ENCODE measurements at regions not wholly inside any gene's neighbourhood (a gene's known extent, or its start where the extent isn't known, plus 50 kb on each side); places are given as distances from the start of the nearest gene placed in this dataset.

DNA sequence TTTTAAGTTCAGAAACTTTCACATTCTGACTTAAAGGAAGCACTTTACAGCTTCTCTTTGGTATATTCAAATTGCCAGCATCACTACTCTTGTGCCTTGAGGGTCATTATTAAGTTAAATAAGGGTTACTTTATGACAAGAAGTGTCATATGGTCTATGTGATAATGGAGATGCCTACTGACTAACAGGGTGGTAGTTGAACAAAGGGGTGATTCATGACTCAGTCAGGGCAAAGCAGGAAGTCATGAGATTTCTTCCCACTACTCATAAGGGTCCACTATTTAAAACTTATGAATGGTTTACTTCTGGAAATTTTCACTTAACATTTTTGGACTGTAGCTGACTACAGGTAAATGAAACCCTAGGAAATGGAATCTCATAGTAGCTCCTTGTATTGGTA, 938.3 kb upstream of the PTPRD start:
- no peaks in the 10 kb centered on the region for H3K4me1 Mint-ChIP-seq (ENCODE audit: low read depth)
- H3K4me3 Mint-ChIP-seq = no peak overlapping the region
- no peaks in the 10 kb centered on the region for H3K27me3 Mint-ChIP-seq (ENCODE audit: low read depth)
- peaks cover 5% of the 10 kb centered on the region for H3K9me3 Mint-ChIP-seq
- H3K36me3 Mint-ChIP-seq (ENCODE audit: low read depth) = no peaks in the 10 kb centered on the region
- H3K27ac Mint-ChIP-seq = no peak overlapping the region

DNA sequence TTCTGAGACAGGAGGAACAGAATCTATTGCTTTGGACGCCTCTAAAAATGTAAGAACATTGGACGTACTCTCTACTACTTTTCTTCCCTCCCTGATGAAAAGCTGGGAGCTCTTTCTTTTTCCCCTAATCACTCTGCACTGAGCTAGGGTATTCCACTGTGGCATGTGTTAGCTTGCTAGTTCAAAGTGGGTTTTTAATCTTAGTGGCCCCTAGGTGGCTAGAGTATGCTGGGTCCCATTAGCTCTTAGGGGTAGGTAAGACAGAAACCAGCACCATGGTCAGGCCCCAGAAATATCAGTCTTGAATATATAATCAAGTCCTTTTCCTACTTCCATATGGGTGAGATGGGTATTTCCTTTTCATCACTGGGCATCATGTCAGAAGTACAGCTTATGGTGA, 945.2 kb upstream of the PTPRD start:
- no peaks in the 10 kb centered on the region for H3K4me1 Mint-ChIP-seq (ENCODE audit: low read depth)

DNA sequence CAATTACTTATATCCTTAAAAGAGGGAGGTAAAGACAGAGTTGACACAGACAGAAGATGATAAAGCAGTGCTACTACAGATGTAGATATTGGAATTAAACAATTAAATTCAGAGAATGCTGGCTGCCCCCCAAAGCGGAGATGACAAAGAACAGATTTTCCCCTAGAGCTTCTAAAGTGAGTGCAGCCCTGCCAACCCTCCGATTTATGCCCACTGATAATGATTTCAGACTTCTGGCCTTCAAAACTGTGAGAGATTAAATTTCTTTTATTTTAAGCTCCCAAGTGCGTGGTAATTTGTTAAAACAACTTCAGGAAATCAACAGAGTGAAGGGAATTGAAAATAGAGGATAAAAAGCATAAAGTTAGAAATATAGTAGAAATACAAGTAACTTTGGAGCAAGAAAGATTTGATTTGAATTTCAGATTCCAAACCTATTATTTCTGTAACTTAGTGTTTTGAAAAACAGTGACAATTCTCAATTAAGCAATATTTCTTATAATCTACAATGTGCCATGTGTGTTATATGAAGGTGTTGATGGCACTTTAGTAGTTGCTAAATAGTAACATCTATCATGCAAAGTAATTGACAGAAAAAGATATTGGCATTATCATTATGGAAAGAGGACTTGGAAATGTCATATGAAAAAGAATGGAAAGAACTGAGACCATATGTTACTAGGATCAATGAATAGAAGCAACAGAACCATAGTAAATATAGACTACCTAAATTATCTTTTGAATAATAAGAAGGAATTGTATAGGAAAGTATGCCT, 946.4 kb upstream of the PTPRD start:
- no peaks in the 10 kb centered on the region for H3K4me1 Mint-ChIP-seq (ENCODE audit: low read depth)
- H3K4me3 Mint-ChIP-seq = no peak overlapping the region
- H3K27ac Mint-ChIP-seq = no peak overlapping the region
- no peaks in the 10 kb centered on the region for H3K36me3 Mint-ChIP-seq (ENCODE audit: low read depth)
- peaks cover 15% of the 10 kb centered on the region for H3K9me3 Mint-ChIP-seq
- H3K27me3 Mint-ChIP-seq (ENCODE audit: low read depth) = no peaks in the 10 kb centered on the region

More for the DNA sequence above, 945.2 kb upstream of the PTPRD start:
- Mint-ChIP-seq H3K27me3 (ENCODE audit: low read depth) (no peaks in the 10 kb centered on the region), H3K4me3 (no peak overlapping the region), H3K9me3 (peaks cover 12% of the 10 kb centered on the region), H3K36me3 (ENCODE audit: low read depth) (no peaks in the 10 kb centered on the region), H3K27ac (no peak overlapping the region)

DNA sequence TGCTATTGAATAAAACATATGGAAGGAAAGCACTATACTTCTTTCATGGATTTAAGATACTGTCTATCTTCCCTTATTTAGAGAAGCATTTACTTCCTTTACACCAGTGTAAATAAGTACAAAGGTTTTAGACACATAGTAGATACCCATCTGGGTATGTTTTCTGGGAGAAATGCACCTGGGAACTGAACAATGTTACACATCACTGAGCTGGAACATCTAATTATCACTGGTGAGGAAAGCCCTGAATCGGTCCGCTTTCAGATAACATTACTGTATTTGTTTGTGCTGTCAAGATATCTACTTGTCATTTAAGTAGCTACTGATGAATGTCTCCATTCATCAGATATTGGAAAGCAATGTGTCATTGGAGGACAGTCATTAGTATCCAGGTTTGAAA, 964.7 kb upstream of the PTPRD start:
- Mint-ChIP-seq H3K27me3 (ENCODE audit: low read depth) (no peaks in the 10 kb centered on the region), H3K27ac (no peak overlapping the region), H3K4me1 (ENCODE audit: low read depth) (no peaks in the 10 kb centered on the region), H3K4me3 (no peak overlapping the region), H3K9me3 (peaks cover 15% of the 10 kb centered on the region), H3K36me3 (ENCODE audit: low read depth) (no peaks in the 10 kb centered on the region)

DNA sequence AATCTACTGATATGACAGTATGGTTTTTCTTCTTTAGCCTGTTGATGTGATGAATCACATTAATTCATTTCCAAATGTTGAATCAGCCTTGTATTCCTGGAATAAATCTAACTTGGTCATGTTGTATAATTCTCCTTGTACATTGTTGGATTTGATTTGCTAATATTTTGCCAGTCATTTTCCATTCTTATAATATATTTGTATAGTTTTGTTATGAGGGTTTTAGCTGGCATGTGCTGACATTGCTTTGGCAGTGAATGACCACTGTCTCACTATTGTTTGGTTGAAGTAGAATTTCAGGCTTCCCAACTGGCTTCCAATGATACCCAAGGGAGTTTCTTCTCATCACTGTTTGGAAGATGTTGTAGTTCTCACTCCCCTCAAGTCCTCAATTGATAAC, 983.0 kb upstream of the PTPRD start:
- Mint-ChIP-seq H3K36me3 (ENCODE audit: low read depth) (no peaks in the 10 kb centered on the region), H3K4me3 (no peak overlapping the region), H3K9me3 (peaks cover 7% of the 10 kb centered on the region), H3K4me1 (ENCODE audit: low read depth) (no peaks in the 10 kb centered on the region), H3K27ac (no peak overlapping the region), H3K27me3 (ENCODE audit: low read depth) (no peaks in the 10 kb centered on the region)

DNA sequence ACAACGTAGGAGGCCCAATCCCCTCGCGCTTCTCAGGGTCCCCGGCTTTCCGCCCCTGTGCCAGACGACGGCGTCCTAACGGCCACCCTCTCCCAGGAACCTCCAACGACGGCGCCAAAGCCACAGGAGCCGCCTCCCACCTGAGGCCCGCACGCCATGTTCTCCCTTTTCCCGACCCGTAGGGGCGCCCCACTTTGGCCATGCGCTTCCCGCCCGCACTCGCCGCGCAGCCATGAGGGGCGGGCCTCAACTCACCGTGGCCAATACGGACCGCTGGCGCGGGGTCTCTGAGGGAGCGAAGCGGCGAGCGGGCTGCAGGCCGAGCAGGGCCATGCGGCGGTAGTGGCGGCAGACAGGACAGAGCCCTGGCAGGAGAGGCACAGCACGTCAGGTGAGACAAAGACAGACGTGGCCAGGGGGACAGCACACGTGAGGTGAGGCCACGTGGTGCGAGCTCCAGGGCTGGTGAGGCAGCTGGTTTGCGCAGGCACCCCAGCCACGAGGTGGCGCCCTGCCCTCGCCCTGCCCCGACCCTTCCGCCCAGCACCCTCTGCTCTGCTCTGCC, 1005.5 kb upstream of the PTPRD start:
- Mint-ChIP-seq H3K36me3 (ENCODE audit: low read depth) (peaks cover 2% of the 10 kb centered on the region), H3K9me3 (peaks cover 43% of the 10 kb centered on the region), H3K4me1 (ENCODE audit: low read depth) (no peaks in the 10 kb centered on the region), H3K27me3 (ENCODE audit: low read depth) (no peaks in the 10 kb centered on the region), H3K27ac (no peak overlapping the region), H3K4me3 (no peak overlapping the region)

DNA sequence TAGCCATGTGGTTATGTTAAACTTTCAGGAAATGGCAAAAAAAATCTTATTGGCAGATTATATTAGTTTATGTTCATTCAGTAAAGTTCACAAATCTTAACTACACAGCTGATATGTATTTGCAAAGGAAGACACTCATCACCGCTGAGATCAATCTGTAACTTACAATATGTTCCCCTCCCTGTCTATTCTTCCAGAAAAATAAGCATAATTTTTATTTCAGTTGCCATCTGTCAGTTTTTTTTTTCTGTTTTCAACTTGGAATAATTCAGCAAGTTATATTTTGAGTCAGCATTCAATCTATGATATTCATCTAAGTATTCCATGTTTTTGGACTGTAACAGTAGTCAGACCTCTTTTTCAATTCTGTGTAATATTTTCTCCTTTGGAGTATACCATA, 1019.9 kb upstream of the PTPRD start:
- Mint-ChIP-seq H3K36me3 (ENCODE audit: low read depth) (no peaks in the 10 kb centered on the region), H3K4me3 (no peak overlapping the region), H3K4me1 (ENCODE audit: low read depth) (no peaks in the 10 kb centered on the region), H3K27me3 (ENCODE audit: low read depth) (no peaks in the 10 kb centered on the region), H3K9me3 (peaks cover 38% of the 10 kb centered on the region), H3K27ac (no peak overlapping the region)

DNA sequence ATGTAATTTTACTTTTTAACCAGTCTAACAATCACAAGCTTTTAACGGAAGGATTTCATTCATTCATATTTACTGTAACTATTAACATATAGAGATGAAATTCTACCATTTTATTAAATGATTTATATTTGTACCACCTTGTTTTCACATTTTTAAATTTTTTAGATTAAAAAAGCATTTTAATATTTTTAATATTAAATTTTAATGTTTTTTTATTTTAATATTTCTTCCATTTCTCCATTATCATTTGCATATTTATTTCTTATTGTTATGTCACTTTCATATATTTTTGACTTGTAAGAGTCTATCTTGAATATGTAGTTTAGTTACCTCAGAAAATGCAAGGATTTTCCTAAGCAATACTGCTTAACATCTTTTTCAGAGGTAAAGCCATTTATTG, 1034.0 kb upstream of the PTPRD start:
- H3K36me3 Mint-ChIP-seq (ENCODE audit: low read depth) = no peaks in the 10 kb centered on the region

DNA sequence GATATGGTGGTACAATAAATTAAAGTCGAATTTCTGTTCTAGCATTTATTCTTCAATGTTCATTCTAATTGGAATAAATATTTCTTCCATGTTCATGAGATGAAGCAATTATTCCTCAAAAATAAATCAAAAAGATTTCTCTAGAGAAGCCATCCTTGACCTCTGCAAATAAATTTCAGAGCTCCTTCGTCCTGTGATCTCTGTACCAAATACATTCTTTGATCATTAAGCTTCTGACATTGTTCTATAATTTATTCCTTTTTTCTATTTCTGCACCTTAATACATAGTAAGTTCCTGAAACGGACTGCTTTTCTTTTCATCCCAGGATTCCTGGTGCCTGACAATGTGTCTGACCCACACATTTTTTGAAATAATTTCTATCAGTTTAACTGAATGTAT, 1039.3 kb upstream of the TYRP1 start:
- Mint-ChIP-seq H3K4me1 (ENCODE audit: low read depth) (no peaks in the 10 kb centered on the region), H3K27me3 (ENCODE audit: low read depth) (no peaks in the 10 kb centered on the region), H3K36me3 (ENCODE audit: low read depth) (no peaks in the 10 kb centered on the region), H3K4me3 (no peak overlapping the region), H3K27ac (no peak overlapping the region), H3K9me3 (peaks cover 20% of the 10 kb centered on the region)

More for the DNA sequence above, 1034.0 kb upstream of the PTPRD start:
- H3K27me3 Mint-ChIP-seq (ENCODE audit: low read depth) = no peaks in the 10 kb centered on the region
- peaks cover 14% of the 10 kb centered on the region for H3K9me3 Mint-ChIP-seq
- no peak overlapping the region for H3K4me3 Mint-ChIP-seq
- H3K4me1 Mint-ChIP-seq (ENCODE audit: low read depth) = no peaks in the 10 kb centered on the region
- no peak overlapping the region for H3K27ac Mint-ChIP-seq

DNA sequence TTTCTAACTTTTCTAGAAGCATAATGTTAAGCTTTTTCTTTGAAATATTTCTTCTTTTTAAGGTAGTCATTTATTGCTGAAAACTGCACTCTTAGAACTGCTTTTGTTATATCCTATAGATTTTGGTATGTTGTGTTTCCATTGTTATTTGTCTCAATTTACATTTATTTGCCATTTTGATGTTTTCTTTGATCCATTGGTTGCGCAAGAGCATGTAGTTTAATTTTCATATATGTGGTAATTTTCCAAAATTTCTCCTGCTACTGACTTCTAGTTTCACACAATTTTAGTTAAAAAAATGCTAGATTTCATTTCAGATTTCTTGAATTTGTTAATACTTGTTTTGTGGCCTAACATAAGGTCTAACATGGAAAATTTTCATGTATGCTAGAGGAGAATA, 1029.3 kb upstream of the TYRP1 start:
- H3K27ac Mint-ChIP-seq = no peak overlapping the region
- no peaks in the 10 kb centered on the region for H3K4me1 Mint-ChIP-seq (ENCODE audit: low read depth)
- H3K36me3 Mint-ChIP-seq (ENCODE audit: low read depth) = no peaks in the 10 kb centered on the region

DNA sequence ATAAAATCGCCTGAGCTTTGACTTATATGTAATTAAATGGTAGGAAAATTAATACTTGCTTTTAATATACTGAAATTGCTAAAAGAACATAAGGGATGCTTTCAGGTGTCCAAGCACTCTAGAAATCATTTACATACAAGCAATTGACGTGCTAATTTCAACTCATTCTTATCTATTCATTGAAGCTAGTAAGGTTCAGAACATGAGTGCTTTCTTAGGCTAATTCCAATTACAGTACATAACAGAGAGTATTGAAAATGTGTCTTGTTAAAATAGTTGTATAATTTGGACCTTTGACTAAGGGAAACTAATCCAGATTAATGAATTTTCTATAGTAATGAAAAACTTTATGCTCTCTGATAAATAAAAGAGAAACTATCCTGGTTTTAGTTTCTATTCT, 1016.4 kb upstream of the TYRP1 start:
- no peaks in the 10 kb centered on the region for H3K4me1 Mint-ChIP-seq (ENCODE audit: low read depth)

More for the DNA sequence above, 1029.3 kb upstream of the TYRP1 start:
- no peak overlapping the region for H3K4me3 Mint-ChIP-seq
- H3K9me3 Mint-ChIP-seq = peaks cover 15% of the 10 kb centered on the region
- H3K27me3 Mint-ChIP-seq (ENCODE audit: low read depth) = no peaks in the 10 kb centered on the region

DNA sequence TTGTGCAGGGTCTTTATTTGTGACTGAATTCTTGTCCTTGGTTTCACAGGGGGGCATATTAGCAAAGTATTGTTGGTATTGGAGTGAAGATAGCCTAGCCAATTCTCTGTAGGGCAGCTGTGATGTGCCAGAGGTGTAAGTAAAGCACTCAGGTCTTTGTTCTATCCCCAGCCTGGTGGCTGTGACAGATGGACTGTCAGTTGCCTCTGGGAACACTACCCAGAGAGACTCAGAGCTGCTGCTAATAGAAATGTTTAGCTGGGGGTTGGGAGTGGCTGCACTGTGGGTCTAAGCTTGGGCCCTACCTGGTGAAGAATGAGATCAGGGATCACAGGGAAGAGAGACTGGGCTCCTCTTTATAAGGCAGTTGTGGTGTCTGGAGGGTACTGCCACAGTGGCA, 1006.5 kb upstream of the TYRP1 start:
- Mint-ChIP-seq H3K4me3 (no peak overlapping the region), H3K36me3 (ENCODE audit: low read depth) (no peaks in the 10 kb centered on the region), H3K9me3 (peaks cover 21% of the 10 kb centered on the region), H3K4me1 (ENCODE audit: low read depth) (no peaks in the 10 kb centered on the region), H3K27ac (no peak overlapping the region), H3K27me3 (ENCODE audit: low read depth) (no peaks in the 10 kb centered on the region)

More for the DNA sequence above, 1016.4 kb upstream of the TYRP1 start:
- Mint-ChIP-seq H3K4me3 (no peak overlapping the region), H3K27ac (no peak overlapping the region), H3K9me3 (peaks cover 35% of the 10 kb centered on the region), H3K27me3 (ENCODE audit: low read depth) (no peaks in the 10 kb centered on the region), H3K36me3 (ENCODE audit: low read depth) (no peaks in the 10 kb centered on the region)

DNA sequence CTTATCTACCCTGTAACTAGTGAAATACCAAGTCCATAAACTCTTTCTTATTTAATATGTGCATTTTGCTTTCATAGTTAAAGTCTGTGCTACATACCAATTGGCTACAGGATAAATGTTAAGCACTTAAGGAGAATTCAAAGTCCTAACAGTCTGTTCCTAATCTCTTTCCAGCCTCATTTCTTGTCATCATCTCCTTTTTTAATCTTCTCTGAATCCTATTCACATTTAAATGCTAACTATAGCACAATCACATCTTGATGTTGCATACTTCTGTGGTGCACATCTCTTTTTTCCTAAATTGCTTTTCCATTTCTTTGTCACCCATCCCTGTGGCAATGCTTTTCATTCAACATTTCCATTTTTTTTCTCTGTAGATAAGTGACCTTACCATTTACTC, 996.1 kb upstream of the TYRP1 start:
- H3K27me3 Mint-ChIP-seq (ENCODE audit: low read depth) = no peaks in the 10 kb centered on the region
- H3K9me3 Mint-ChIP-seq = peaks cover 27% of the 10 kb centered on the region

DNA sequence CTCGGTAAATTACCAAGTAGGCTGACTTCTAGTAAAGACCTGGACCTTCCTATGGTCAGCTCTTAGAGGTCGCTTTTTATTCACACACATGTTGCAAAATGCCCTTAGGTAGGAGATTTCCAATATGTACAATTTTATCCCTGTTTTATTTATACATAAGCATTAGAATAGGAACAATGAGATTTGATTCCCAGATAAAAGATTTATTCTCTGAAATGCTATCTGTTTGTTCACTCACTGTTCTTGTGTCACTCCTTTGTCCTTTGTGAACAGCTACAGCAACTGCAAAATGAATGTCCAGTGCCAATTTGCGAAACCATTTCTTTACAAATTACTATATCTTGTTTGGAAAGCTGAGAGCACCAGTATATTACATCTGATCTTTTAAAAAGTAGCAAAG, 991.5 kb upstream of the TYRP1 start:
- Mint-ChIP-seq H3K4me3 (no peak overlapping the region), H3K9me3 (peaks cover 21% of the 10 kb centered on the region), H3K36me3 (ENCODE audit: low read depth) (no peaks in the 10 kb centered on the region), H3K27me3 (ENCODE audit: low read depth) (no peaks in the 10 kb centered on the region), H3K4me1 (ENCODE audit: low read depth) (no peaks in the 10 kb centered on the region), H3K27ac (no peak overlapping the region)

More for the DNA sequence above, 996.1 kb upstream of the TYRP1 start:
- H3K27ac Mint-ChIP-seq = no peak overlapping the region
- no peaks in the 10 kb centered on the region for H3K36me3 Mint-ChIP-seq (ENCODE audit: low read depth)
- no peak overlapping the region for H3K4me3 Mint-ChIP-seq
- no peaks in the 10 kb centered on the region for H3K4me1 Mint-ChIP-seq (ENCODE audit: low read depth)

DNA sequence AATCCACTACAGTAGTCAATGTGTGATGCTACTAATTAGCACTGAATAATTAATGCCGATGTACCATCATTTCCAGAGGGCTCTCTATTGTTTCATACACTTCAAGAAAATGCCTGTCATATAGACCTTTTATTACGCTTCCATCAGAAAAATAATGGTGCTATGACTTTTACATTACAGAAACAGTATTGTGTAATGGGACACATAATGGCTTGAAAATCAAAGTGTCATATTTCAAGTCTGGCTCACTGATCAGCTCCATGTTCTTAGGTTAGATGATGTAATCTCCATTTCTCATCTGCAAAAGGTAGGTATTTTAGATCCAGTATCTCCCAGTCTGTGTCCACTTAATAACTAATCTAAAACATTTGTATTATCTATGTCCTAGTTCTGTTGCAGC, 990.6 kb upstream of the TYRP1 start:
- peaks cover 19% of the 10 kb centered on the region for H3K9me3 Mint-ChIP-seq
- H3K27ac Mint-ChIP-seq = no peak overlapping the region
- no peaks in the 10 kb centered on the region for H3K36me3 Mint-ChIP-seq (ENCODE audit: low read depth)

More for the DNA sequence above, 990.6 kb upstream of the TYRP1 start:
- no peaks in the 10 kb centered on the region for H3K4me1 Mint-ChIP-seq (ENCODE audit: low read depth)
- H3K4me3 Mint-ChIP-seq = no peak overlapping the region
- no peaks in the 10 kb centered on the region for H3K27me3 Mint-ChIP-seq (ENCODE audit: low read depth)
